SK-N-SH (cell line): ENCODE measurements at regions not wholly inside any gene's neighbourhood (a gene's known extent, or its start where the extent isn't known, plus 50 kb on each side); places are given as distances from the start of the nearest gene placed in this dataset.

Source experiments
- CTCF ChIA-PET: fragments of 300-600, 350-600 bp; formaldehyde crosslinking; extraction: SDS; loops from one replicate; lab custom pipeline; 2021; lab: Yijun Ruan, JAX
- POLR2A ChIA-PET: fragments of 350-600 bp; sonication (Branson Sonifier 250); formaldehyde crosslinking; extraction: SDS; loops from one replicate; lab custom pipeline; 2020; ENCODE audit warnings: antibody characterized with exemption, inconsistent platforms; lab: Yijun Ruan, JAX
- DNase-seq: peaks from one replicate; pipeline ENCODE4 v3.0.0; 2012
- H2AFZ ChIP-seq: fragments of 200-600 bp; sonication (generic); 2 replicates; pipeline ENCODE4 v1.8.1; 2016; ENCODE audit warnings: antibody characterized with exemption, mild to moderate bottlenecking, low read depth
- H3F3A ChIP-seq: fragments of 200-600 bp; sonication (generic); replicated peaks from 2 replicates; pipeline ENCODE3; 2016; ENCODE audit warnings: antibody characterized with exemption, mild to moderate bottlenecking; ENCODE audit not compliant: insufficient read depth
- H3K27ac ChIP-seq, 2 experiments: fragments of 200-500 bp in 1 of 2; fragments of 200-600 bp in 1 of 2; sonication (Bioruptor generic) in 1 of 2; sonication (generic), shearing (Covaris generic) in 1 of 2; 2 replicates each; pipeline versions ENCODE4 v1.5.1 to v1.6.1; 2014 to 2016; ENCODE audit warnings: low read depth in 2 of 2, inconsistent platforms in 1 of 2, low read length in 1 of 2, mild to moderate bottlenecking in 1 of 2, mixed read lengths in 1 of 2
- H3K27me3 ChIP-seq: fragments of 200-600 bp; sonication (generic), shearing (Covaris generic); 2 replicates; pipeline ENCODE4 v1.6.1; 2016; ENCODE audit warnings: mixed run types; ENCODE audit not compliant: insufficient read depth
- H3K36me3 ChIP-seq, 2 experiments: fragments of 200-500 bp in 1 of 2; fragments of 200-600 bp in 1 of 2; sonication (Bioruptor generic) in 1 of 2; sonication (generic) in 1 of 2; replicated peaks in 1 of 2; 2 replicates each; pipeline versions ENCODE3 to v1.5.1; 2014 to 2016; ENCODE audit warnings: low read length in 1 of 2, mild to moderate bottlenecking in 1 of 2; ENCODE audit not compliant: insufficient read depth in 2 of 2, control insufficient read depth in 1 of 2
- H3K4me1 ChIP-seq, 2 experiments: fragments of 200-500 bp in 1 of 2; fragments of 200-600 bp in 1 of 2; sonication (Bioruptor generic) in 1 of 2; sonication (generic), shearing (Covaris generic) in 1 of 2; 2 replicates each; pipeline versions ENCODE4 v1.5.1 to v1.6.1; 2014 to 2016; ENCODE audit warnings: low read depth in 1 of 2, low read length in 1 of 2, mixed run types in 1 of 2; ENCODE audit not compliant: insufficient read depth in 2 of 2, control insufficient read depth in 1 of 2
- H3K4me2 ChIP-seq: fragments of 200-600 bp; sonication (generic), shearing (Covaris generic); 2 replicates; pipeline ENCODE4 v1.6.1; 2017; ENCODE audit warnings: mixed run types
- H3K4me3 ChIP-seq, 2 experiments: fragments of 200-500 bp in 1 of 2; fragments of 200-600 bp in 1 of 2; sonication (Bioruptor generic) in 1 of 2; sonication (generic), shearing (Covaris generic) in 1 of 2; 2 replicates each; pipeline versions ENCODE4 v1.5.1 to v1.8.1; 2014 to 2016; ENCODE audit warnings: low read depth in 2 of 2, inconsistent platforms in 1 of 2, low read length in 1 of 2, mild to moderate bottlenecking in 1 of 2, mixed read lengths in 1 of 2, moderate library complexity in 1 of 2
- H3K79me2 ChIP-seq: fragments of 200-600 bp; sonication (generic); 2 replicates; pipeline ENCODE4 v1.8.1; 2017; ENCODE audit warnings: mild to moderate bottlenecking; ENCODE audit not compliant: insufficient read depth
- H3K9ac ChIP-seq: fragments of 200-600 bp; sonication (generic); 2 replicates; pipeline ENCODE4 v1.6.1; 2017; ENCODE audit warnings: mixed run types
- H3K9me2 ChIP-seq: fragments of 200-600 bp; sonication (generic); 2 replicates; pipeline ENCODE4 v1.6.1; 2017; ENCODE audit warnings: mixed run types
- H3K9me3 ChIP-seq: fragments of 200-600 bp; sonication (generic); 2 replicates; pipeline ENCODE4 v1.6.1; 2017; ENCODE audit warnings: mixed run types, mild to moderate bottlenecking, moderate library complexity
- H4K20me1 ChIP-seq: fragments of 200-600 bp; sonication (generic); 2 replicates; pipeline ENCODE4 v1.6.1; 2017; ENCODE audit warnings: mild to moderate bottlenecking, mixed run types; ENCODE audit not compliant: insufficient read depth
- CHD2 ChIP-seq: fragments of 150-350 bp; IDR thresholded peaks from 2 replicates; pipeline ENCODE4 v1.6.1; 2018; ENCODE audit warnings: low read length; ENCODE audit not compliant: partially characterized antibody
- CTCF ChIP-seq: fragments of 200-600 bp; sonication (generic); IDR thresholded peaks from 2 replicates; pipeline ENCODE4 v1.6.1; 2017; ENCODE audit warnings: antibody characterized with exemption, mild to moderate bottlenecking, moderate library complexity
- EP300 ChIP-seq, 2 experiments: IDR thresholded peaks; 2 replicates each; pipeline versions ENCODE4 v1.4.0 to v1.6.1; 2012; ENCODE audit warnings: borderline replicate concordance in 1 of 2, low read depth in 1 of 2, low read length in 1 of 2
- EZH2phosphoT487 ChIP-seq: fragments of 200-600 bp; sonication (generic); IDR thresholded peaks from 2 replicates; pipeline ENCODE4 v1.6.1; 2017; ENCODE audit warnings: low read depth, mixed run types, mild to moderate bottlenecking, antibody characterized with exemption, moderate library complexity, borderline replicate concordance
- FOSL2 ChIP-seq: IDR thresholded peaks from 2 replicates; pipeline ENCODE4 v1.4.0; 2012; ENCODE audit warnings: low read depth, mild to moderate bottlenecking, moderate library complexity, borderline replicate concordance
- GABPA ChIP-seq: IDR thresholded peaks from 2 replicates; pipeline ENCODE4 v1.4.0; 2012; ENCODE audit warnings: low read depth, mild to moderate bottlenecking
- GATA2 ChIP-seq: sonication (generic); formaldehyde crosslinking; IDR thresholded peaks from 2 replicates; pipeline ENCODE4 v1.5.0; 2020; ENCODE audit warnings: mild to moderate bottlenecking, missing genetic modification reagents
- IRF3 ChIP-seq: fragments of 150-350 bp; IDR thresholded peaks from 2 replicates; pipeline ENCODE4 v1.6.1; 2016; ENCODE audit warnings: mild to moderate bottlenecking, low read depth, low read length
- MAX ChIP-seq: IDR thresholded peaks from 2 replicates; pipeline ENCODE4 v1.4.0; 2012; ENCODE audit warnings: low read depth
- MXI1 ChIP-seq: IDR thresholded peaks from 2 replicates; pipeline ENCODE4 v1.6.1; 2012; ENCODE audit warnings: mild to moderate bottlenecking, low read depth, low read length, improper control_type of control experiment
- NRF1 ChIP-seq: IDR thresholded peaks from 2 replicates; pipeline ENCODE4 v1.6.1; 2012; ENCODE audit warnings: low read depth, mild to moderate bottlenecking, low read length
- POLR2AphosphoS5 ChIP-seq: IDR thresholded peaks from 2 replicates; pipeline ENCODE4 v1.6.1; 2012; ENCODE audit warnings: low read depth, low read length
- REST ChIP-seq: IDR thresholded peaks from 2 replicates; pipeline ENCODE4 v1.6.1; 2012; ENCODE audit warnings: mild to moderate bottlenecking, low read depth, low read length, moderate library complexity
- SMC3 ChIP-seq: IDR thresholded peaks from 2 replicates; pipeline ENCODE4 v1.6.1; 2012; ENCODE audit warnings: low read depth, low read length, improper control_type of control experiment
- TAF1 ChIP-seq: IDR thresholded peaks from 2 replicates; pipeline ENCODE4 v1.6.1; 2012; ENCODE audit warnings: low read depth, mild to moderate bottlenecking, low read length, moderate library complexity, borderline replicate concordance
- TEAD4 ChIP-seq: IDR thresholded peaks from 2 replicates; pipeline ENCODE4 v1.4.0; 2012; ENCODE audit warnings: mild to moderate bottlenecking, borderline replicate concordance; ENCODE audit not compliant: insufficient read depth
- USF1 ChIP-seq: IDR thresholded peaks from 2 replicates; pipeline ENCODE4 v1.4.0; 2012; ENCODE audit warnings: low read depth, borderline replicate concordance
- WGBS: methylation state at CpG from one replicate; pipeline ENCODE4 v1.1.6; 2017; ENCODE audit warnings: low lambda C conversion rate; 5-methylcytosine and 5-hydroxymethylcytosine counted together

GRCh38 chr1:70546726-70547125, 135.7 kb downstream of the CTH start:
- Histone ChIP-seq H3K4me2 (no peak overlapping the region), H3K79me2 (no peaks in the 10 kb centered on the region), H4K20me1 (no peaks in the 10 kb centered on the region), H2AFZ (no peak overlapping the region), H3K27me3 (no peaks in the 10 kb centered on the region), H3K9me2 (no peaks in the 10 kb centered on the region; the same call in 1 of the 2 replicates), H3K9ac (no peak overlapping the region), H3K4me1 (no peaks in the 10 kb centered on the region), H3K9me3 (no peaks in the 10 kb centered on the region), H3K4me3 (no peak overlapping the region), H3F3A (no peaks in the 10 kb centered on the region), H3K27ac (no peak overlapping the region), H3K36me3 (no peaks in the 10 kb centered on the region)
- TF ChIP-seq TEAD4 (no peak), USF1 (no peak), MAX (no peak), CTCF (no peak), EZH2phosphoT487 (no peak), GATA2 (CRISPR knock-in tag) (no peak), SMC3 (no peak), CHD2 (no peak), REST (no peak), GABPA (no peak), MXI1 (no peak), IRF3 (no peak), POLR2AphosphoS5 (no peak), FOSL2 (no peak), EP300 (IDR thresholded peaks at IDR 0.05; ENCODE audit: borderline replicate concordance in 1 of 2, low read depth in 1 of 2, low read length in 1 of 2) (no peak), NRF1 (no peak), TAF1 (no peak)
- ChIA-PET CTCF (interaction anchor here (2.6 kb wide), 1 partner anchor 18 kb away, joined by 7 read pairs; no protein-coding TSS in a partner anchor), POLR2A (no interaction called here)
- DNase-seq: no peak
- WGBS: 94% methylated on average over 1 of the region's 1 CpG
